NCI-H1105 (cell line): ENCODE measurements at regions not wholly inside any gene's neighbourhood (a gene's known extent, or its start where the extent isn't known, plus 50 kb on each side); places are given as distances from the start of the nearest gene placed in this dataset.
A peak's percentile ranks its signal among the peaks of the same experiment; 100 is the strongest.
"Not testable (repeated sequence)": the region's sequence is repeated elsewhere in the genome, so short reads cannot be mapped to it uniquely, and the experiment has no call there.

Experiments
- DNase-seq: peaks from one replicate; lab custom pipeline; 2025; lab: John Stamatoyannopoulos, UW

DNA sequence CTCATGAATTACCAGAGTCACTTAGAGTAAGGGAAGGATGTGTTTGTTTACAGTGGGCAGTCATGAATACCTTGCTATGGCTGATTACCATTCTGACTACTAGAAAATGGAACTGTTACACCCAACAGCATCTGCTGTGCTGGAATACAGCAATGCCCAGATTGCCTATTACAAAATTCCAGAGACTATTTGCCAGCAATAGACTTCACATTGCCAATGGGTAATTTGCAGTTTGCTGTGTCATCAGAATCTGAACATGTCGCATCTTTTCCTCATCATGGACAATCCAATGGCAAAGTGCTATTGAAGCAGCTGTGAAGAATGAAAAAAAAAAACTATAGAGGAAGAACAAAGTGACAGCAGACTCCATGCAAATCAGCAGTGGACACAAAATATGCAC, 356.6 kb downstream of the CXXC4 start:
- no peak for DNase-seq

DNA sequence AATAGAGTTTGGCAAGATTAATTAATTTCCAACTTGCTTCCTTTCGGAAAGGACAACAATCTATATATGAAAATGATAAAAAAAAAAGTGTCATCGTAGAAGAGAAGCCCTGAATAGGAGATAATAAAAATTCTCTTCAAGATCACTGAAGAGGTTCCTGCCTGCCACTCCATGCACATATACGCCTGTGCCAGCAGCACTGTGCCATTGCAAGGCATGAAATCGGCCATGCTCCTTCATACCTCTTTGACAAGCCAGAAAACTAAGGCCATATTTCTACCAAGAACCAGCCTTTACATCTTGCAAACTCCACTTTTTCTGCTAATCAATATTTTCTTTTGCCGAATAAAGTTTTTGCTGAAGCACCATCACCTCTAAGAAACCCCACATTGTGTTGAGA, 365.5 kb downstream of the CXXC4 start:
- no peak for DNase-seq

DNA sequence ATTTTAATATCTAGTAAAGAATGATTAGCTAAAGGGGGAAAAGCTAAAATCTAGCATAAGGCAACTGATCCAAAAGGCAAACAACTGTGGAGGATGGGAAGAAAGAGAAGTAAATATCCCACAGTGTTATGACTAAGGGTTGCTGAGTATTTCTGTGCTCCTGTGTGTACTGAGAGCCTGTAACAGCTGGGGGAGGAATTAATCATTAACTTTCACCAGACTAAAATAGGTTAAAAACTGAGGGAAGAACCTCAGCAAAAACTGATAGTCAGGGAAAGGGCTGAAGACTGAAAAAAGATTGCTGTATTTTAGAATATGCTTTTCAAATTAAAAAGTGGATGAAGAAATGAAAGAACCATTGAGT, 365.9 kb downstream of the CXXC4 start:
- DNase-seq, result no peak

DNA sequence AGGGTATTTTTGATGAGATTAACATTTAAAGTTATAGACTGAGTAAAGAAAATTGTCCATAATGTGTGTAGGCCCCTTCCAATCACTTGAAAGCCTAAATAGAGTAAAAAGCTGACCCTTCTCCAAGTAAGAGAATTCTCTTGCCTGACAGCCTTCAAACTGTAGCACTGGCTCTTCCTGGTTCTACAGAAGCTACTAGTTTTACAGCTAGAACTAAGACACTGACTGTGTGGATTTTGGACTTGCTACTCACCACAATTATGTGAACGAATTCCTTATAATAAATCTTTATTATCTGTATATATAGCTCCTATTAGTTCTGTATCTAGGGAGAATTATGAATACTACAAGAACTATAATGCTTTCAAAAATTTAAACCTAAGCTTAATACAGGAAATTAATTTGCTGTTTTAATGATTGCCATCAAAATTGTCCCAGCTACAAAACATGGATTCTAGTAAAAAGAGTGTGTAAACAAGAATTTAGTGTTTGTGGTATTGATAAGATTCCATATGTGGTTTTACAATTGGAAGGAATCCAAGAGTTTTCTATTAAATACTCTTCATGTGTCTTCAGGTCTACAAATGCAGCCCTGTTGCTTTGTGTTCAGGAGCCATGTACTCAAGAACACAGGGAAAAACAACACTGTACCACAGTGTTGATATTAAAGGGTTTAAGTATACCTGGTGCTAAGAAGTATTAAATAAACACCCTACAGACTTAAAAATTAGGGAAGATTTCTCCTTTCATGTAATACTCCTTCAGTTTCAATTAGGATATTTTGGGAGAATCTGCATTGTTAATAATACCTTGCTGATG, 366.5 kb downstream of the CXXC4 start:
- no peak for DNase-seq

DNA sequence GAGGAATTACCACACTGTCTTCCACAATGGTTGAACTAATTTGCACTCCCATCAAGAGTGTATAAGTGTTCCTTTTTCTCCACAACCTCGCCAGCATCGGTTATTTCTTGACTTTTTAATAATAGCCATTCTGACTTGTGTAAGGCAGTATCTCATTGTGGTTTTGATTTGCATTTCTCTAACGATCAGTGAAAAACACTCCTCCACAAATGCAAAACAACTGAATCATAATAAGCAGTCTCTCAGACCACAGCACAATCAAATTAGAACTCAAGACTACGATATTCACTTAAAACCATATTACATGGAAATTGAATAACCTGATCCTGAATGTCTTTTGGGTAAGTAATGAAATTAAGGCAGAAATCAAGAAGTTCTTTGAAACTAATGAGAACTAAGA, 371.7 kb downstream of the CXXC4 start:
- no peak for DNase-seq

DNA sequence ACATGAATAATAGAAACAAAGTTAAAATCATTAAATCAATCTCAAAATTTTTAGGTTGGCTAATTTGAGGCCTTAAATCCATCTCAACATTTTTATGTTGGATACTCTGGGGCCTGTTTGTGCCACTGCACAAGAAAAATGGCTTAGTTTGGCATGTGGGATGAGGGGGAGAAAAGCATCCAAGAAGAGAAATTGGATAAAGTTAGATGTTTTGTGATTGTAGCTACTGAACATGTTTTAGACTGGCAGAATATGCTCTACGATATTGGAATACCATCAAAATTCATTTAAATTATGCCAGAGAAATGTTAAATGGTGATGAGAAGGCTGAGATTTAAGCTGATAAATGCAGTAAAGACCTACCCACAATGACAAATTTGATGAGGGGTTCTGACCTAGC, 376.9 kb downstream of the CXXC4 start:
- no peak for DNase-seq

DNA sequence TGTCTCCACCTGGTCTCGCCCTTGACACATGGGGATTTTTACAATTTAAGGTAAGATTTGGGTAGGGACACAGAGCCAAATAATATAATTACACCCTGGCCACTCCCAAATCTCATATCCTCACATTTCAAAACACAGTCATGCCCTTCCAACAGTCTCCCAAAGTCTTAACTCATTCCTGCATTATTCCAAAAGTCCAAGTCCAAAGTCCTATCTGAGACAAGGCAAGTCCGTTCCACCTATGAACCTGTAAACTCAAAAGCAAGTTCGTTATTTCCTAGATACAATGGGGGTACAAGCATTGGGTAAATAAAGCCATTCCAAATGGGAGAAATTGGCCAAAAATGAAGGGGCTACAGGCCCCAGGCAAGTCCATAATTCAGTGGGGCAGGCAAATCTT, 380.8 kb downstream of the CXXC4 start:
- DNase-seq, result no peak

DNA sequence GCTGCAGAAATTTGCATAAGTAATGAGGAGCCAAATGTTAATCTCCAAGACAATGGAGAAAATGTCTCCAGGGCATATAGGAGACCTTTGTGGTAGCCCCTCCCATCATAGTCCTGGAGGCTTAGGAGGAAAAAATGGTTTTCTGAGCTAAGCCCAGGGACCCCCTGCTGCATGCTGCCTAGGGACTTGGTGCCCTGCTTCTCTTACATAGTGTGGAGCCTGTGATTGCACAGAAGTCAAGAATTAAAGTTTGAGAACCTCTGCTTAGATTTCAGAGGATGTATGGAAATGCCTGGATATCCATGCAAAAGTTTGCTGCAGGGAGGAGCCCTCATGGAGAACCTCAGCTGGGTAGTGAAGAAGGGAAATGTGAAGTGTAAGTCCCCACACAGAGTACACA, 379.4 kb upstream of the TACR3 start:
- no peak for DNase-seq

DNA sequence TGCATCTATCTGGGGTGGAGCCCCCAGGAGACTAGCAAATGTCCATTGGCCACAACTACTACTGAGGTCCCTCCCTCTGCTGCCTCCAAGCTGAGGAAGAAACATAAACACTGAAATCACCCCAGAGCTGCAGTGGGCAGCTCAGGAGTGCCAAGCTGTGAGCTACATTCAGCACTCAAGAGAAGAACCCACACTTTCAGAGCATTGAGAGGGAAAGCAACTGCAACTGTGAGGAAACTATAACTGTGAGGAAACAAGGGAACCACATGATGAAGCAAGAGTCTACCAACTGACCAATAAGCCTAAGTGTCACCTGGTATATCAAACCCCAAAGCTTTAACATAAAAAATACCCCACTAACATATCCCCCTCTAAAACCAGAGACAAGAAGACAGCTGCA, 373.5 kb upstream of the TACR3 start:
- no peak for DNase-seq

DNA sequence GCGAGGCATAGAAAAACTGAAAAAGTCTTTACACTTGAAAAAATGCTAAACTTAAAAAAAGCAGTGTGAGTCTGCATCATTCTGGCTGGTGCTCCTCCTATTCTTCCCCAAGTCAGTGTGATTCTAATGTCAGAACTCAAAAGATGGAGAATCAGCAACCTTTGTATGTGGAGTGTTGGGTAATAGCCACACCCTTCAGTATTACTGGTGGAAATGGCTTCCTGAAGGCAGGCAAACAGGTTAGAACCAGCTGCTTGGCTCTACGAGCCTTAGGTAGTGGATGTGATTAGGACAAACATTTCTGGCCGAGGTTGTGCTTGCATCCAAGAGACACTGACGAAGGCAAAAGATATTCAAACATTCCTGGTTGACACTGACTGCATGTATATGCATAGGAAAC, 353.4 kb upstream of the TACR3 start:
- DNase-seq, result no peak

DNA sequence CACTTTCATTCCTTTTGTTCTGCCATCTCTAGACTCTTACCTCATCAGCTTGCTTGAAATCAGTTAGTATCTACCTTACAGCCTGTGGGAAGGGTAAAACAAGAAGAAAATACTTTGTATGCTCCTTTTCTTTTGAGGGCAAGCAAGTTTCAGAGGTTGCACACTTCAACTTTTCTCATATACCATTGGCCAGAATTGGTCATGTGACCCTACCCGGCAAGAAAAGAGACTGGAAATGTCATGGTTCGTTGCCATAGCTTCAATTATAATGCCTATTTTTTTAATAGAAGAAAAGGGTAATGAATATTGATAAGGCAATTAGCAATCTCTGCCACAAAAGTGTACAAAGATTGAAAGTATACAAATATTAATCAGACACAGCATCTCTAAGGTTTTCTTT, 346.7 kb upstream of the TACR3 start:
- no peak for DNase-seq

DNA sequence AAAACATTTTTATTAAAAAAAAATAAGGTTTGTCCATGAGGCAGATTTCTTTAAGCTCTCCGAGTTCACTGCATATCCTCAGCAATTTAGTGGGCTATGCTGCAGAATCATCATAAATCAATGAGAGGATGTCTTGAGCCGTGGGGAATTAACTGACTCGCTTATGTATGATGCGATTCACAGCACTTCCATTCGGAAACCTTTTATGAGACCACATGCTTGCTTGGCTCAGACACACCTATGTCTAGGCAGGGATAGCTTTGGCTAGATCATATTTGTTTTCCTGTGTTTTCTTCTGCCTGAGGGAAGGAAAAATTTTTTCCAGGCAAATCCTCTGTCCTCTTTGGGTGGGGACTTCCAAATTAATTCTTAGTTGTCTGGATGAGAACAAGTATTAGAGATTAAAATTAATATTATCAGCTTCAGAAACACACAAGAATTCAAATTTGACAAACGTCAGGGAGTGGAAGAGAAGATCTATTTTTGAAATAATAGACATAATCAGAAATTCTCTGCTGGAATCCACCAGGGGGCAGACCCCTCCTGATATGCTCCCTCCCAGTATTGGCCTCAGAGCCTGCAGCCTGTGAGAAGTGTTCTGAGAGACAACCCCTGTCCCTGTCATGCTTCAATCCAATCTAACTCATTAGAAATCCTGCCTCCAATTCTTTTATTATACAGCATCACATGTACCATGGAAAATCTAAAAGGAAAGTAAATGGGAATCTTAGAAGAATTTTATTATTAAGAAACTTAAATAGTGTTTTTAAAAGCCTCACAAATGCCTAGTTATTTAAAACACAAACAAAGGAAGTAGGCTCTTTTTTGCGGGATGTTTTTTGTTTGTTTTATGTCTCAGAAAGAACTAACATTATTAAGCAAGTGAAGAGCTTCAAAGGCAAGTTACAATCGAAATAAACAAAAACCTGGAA, 345.1 kb upstream of the TACR3 start:
- DNase-seq, result peak; percentile 29

DNA sequence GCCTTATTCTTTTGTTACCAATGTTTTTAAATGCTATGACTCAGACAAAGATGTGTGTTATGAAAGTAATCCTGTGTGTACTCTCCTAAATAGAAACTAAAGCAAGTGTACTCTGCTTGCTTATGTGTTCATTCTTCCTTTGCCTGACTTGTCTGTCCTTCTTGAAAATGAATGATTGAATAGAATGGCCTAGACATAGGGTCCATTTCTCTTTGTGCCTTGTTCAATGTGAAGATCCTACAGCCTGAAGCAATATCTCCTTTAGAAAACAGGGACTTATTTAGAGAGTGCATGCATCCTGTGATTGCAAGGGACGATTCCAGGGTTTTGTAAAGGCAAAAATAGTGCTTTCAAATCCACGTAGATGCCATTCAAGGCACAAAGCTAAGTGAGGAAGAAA, 343.6 kb upstream of the TACR3 start:
- no peak for DNase-seq

DNA sequence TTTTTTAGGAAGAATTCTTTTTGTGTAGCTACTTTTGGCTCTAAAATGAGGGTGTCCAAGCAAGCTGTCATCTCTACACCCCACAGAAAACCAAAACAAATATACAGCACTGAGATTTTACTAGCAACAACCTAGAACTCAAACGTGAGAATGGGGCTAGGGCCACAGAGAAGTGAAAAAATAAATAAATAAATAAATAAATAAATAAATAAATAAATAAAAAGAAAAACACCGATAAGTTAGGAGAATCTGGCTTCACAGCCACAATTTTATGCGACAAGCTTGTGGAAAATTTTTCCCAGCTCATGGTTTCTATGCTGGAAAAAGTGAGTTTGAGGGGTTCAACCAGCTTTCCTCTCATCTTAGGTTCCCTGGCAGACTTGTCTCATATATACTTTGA, 324.6 kb upstream of the TACR3 start:
- no peak for DNase-seq

DNA sequence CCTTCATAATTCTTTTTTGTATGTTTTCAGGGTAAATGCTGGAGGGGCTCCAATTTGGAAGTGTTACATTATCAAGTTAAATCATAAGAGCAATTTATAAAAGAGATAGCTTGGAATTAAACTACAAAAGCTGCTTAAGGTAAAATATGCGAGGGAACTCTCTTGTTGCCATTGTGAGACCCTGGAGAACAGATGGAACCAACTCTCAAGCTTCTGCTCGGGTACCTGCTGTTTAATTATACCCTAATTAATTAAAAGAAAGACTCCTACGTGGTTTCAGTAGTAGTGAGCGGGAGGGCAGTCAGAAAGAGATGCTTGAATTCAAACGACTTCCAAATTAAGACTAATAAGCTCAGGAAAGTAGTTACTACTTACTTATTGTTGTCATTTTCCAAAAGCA, 313.1 kb upstream of the TACR3 start:
- no peak for DNase-seq

DNA sequence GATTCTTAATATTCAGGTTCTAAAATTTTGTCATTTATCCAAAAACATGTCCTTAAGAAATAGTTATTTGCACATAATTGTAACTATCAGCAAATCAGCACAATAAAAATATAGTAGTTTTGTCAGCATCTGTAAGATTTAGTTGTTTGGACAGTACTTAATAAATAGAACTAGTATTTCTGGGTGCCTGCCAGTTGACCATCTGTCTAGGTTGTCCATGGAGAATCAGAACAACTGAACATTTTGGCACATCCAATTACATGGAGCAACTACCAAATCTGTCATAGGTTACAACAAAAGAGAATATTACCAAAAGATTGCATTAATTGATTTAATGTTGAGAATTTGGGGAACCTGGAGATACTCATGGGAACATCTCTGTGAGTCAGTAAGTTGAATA, 305.5 kb upstream of the TACR3 start:
- no peak for DNase-seq

DNA sequence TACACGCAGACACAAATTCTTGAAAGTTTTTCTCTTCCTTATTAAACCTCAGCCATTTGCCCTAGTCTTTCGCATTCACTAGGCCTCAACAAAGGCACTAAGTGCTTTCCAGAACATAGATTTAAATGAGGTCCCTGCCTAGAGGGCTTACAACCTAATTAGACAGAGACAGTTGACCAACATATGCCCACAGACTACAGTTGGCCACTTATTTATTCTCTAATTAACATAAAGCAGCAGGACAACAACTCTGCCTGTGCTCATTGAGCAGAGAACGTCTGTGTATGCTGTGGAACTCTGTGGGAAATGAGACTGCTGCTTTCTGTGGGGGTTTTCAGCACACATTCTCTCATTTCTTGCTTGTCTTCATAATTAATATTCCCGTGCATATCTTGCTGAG, 303.0 kb upstream of the TACR3 start:
- no peak for DNase-seq

DNA sequence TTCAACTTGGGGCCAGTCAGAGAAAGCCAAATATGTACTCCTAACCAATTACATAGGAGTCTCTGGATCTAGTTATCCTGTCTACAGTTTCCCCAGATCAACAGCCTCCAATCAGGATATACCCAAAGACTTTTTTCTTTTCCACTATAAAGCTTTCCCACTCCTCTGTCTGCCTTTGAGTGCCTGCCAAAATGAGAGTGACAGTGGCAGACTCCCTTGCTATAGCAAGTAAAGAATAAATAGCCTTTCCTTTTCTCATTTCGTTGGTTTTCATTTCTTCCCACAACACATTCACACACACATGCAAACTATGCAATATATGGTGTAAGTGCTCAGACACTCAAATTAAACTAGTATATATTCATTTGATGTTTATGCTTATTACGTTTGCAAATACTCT, 302.4 kb upstream of the TACR3 start:
- DNase-seq, result no peak

DNA sequence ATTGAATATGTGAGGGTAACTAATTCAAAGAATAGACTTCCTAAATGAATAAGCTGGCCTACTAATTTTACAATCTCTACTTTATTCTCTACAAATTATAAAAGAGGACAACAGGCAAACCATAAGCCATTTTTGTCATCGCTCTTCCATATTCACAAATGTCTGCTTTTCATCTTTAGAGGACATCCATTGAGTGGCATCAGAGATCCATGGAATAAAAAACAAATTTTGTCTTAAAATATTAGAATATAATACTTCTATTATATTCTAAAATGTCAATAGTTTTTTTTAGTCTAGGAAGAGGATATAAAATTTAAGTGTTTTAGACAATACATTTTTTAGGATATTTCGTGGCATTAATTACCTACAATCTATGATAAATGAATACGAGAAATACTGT, 300.9 kb upstream of the TACR3 start:
- no peak for DNase-seq

DNA sequence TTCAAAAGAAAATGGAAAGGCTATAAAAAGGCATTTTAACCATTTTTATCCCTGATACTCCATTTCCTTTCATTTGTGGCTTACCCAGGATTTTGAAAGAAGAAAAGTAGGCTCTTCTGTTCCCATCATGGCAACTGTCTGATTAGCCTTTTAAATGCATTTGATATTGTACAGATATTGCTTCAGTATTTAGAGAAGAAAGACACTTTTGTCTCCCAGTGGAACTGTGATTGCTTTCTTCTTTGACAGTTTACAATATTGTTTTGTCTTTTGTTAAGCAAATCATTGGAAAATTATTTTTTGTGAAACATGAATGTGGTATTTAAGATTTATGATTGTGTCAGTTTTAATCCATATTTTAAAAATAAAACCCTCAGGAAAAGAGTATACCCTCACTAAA, 297.4 kb upstream of the TACR3 start:
- no peak for DNase-seq

DNA sequence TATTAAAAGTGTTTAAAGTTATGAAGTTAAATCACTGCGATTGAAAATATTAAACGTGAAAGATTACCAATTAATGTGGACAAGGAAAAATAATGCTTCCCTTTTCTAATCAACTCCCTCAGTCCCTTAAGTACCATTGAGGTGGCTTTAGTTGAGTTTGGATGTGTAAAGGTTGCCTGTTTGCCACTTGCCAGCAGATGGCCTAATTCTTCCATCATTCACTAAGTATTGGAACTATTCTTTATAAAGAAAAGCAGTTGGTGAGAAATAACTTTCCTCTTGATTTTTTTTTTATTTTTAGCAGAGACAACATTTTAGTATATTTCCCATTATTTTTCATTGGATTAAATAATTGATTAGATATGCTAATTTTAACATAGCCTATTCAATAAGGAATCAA, 295.9 kb upstream of the TACR3 start:
- no peak for DNase-seq

DNA sequence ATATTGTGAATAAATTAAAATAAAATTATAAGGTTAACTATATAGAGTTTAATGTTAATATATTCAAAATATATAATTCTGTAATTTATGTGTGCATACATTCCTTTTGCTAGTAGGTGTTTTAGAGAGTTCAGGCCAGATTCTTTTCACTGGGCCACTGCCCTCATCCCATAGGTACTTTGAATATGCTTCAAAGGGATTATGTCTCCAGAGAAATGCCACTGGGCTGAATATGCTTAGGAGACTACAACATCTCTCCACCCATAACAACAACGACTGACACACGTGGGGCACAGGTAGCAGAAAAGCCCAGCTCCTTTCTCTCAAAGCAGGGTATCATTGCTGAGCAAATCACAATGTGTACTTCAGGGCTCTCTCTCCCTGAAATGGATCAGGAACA, 290.9 kb upstream of the TACR3 start:
- DNase-seq, result no peak

DNA sequence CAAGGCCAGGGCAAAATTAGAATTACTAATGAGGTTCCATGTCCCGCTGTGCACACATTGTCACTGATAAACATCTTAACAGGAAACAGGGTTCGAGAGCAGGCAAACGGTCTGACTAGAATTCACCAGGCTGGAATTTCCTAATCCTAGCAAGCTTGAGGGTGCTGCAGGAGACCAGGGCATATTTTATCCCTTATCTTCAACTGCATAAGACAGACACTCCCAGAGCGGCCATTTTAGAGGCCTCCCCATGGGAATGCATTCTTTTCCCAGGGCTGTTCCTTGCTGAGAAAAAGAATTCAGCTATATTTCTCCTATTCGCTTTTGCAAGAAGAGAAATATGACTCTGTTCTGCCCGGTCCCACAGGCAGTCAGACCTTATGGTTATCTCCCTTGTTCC, 282.5 kb upstream of the TACR3 start:
- not testable (repeated sequence) for DNase-seq

DNA sequence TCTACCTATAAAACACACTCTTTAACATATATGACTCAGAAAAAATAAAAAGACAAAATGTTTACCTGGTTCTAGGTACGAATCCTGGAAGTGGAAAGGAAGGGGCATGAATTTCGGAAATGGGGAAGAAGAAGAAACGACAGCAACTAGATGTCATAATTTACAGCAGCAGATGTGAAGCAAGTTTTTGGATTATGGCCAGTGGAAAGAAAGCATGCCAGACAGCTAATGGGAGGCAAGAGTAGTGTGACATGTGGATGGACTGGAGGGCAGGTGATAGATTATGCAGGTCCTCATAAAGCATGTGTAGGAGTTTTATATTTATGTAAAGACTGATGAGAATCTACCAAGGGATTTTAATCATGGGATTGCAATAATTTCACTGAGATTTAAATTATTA, 279.0 kb upstream of the TACR3 start:
- DNase-seq, result no peak
